HepG2 (cell line): ENCODE measurements at regions not wholly inside any gene's neighbourhood (a gene's known extent, or its start where the extent isn't known, plus 50 kb on each side); places are given as distances from the start of the nearest gene placed in this dataset.

Experiments used
- ATAC-seq: fragments of 200-7000 bp; cut with Tn5 transposase; 3 replicates; pipeline ENCODE4 v1.9.1; 2020; ENCODE audit warnings: mild to moderate bottlenecking, moderate library complexity
- BruUV-seq: library from RNA; stranded (reverse); fragments of 400-500 nt; replicated peaks from 2 replicates; lab custom pipeline; 2021; lab: Mats Ljungman, UMichigan
- CTCF ChIA-PET: fragments of 300-600 bp; formaldehyde crosslinking; extraction: SDS; loops from one replicate; lab custom pipeline; 2021; ENCODE audit warnings: low total read pairs, inconsistent platforms, low intra/inter-chr PET ratio; lab: Yijun Ruan, JAX
- POLR2A ChIA-PET: fragments of 350-600 bp; sonication (Branson Sonifier 250); formaldehyde crosslinking; loops from one replicate; lab custom pipeline; 2020; ENCODE audit warnings: antibody characterized with exemption, inconsistent platforms; lab: Yijun Ruan, JAX
- DNase-seq: peaks from one replicate; pipeline ENCODE4 v3.0.0-alpha.2; 2015; ENCODE audit warnings: low spot score
- FAIRE-seq: peaks from 3 replicates; lab custom pipeline; 2011; peaks lifted over from hg19 to GRCh38; lab: Jason Lieb, UNC
- H2AFZ ChIP-seq: one replicate; pipeline ENCODE4 v1.6.1; 2011; ENCODE audit warnings: low read length, inconsistent platforms
- H3K27ac ChIP-seq: fragments of 300-600 bp; 3 replicates; pipeline ENCODE4 v1.8.0; 2011; ENCODE audit warnings: mixed run types, mild to moderate bottlenecking, mixed read lengths, low read length, inconsistent platforms; ENCODE audit not compliant: insufficient read depth; ENCODE audit errors: extremely low read length
- H3K27me3 ChIP-seq, 2 experiments: fragments of 200-600 bp in 1 of 2; 2 replicates in 1 of 2; 3 replicates in 1 of 2; pipeline versions ENCODE4 v1.6.0 to v1.8.0; 2011; ENCODE audit warnings: low read length in 2 of 2, mild to moderate bottlenecking in 2 of 2, moderate library complexity in 2 of 2, inconsistent platforms in 1 of 2; ENCODE audit not compliant: insufficient read depth in 2 of 2, control insufficient read depth in 1 of 2
- H3K36me3 ChIP-seq, 2 experiments: fragments of 200-600 bp in 1 of 2; replicated peaks in 1 of 2; 2 replicates in 1 of 2; 3 replicates in 1 of 2; pipeline versions ENCODE4 v1.5.1 to v1.8.0; 2011; ENCODE audit warnings: low read length in 2 of 2, inconsistent platforms in 1 of 2; ENCODE audit not compliant: insufficient read depth in 2 of 2, control insufficient read depth in 1 of 2
- H3K4me1 ChIP-seq: 2 replicates; pipeline ENCODE4 v1.5.1; 2012; ENCODE audit warnings: low read length, inconsistent platforms; ENCODE audit not compliant: insufficient read depth
- H3K4me2 ChIP-seq: 2 replicates; pipeline ENCODE4 v1.6.0; 2011; ENCODE audit warnings: low read depth, low read length, inconsistent platforms
- H3K4me3 ChIP-seq, 3 experiments: fragments of 200-600 bp in 1 of 3; sonication (generic), shearing (Covaris generic) in 1 of 3; replicated peaks in 1 of 3; 2 replicates each; pipeline ENCODE4 v1.5.1; 2011 to 2016; ENCODE audit warnings: low read length in 3 of 3, inconsistent platforms in 2 of 3, low read depth in 2 of 3, mild to moderate bottlenecking in 2 of 3, control low read depth in 1 of 3, mixed read lengths in 1 of 3; ENCODE audit not compliant: insufficient read depth in 1 of 3
- H3K79me2 ChIP-seq: one replicate; pipeline ENCODE4 v1.6.1; 2011; ENCODE audit warnings: low read length, inconsistent platforms; ENCODE audit not compliant: insufficient read depth
- H3K9ac ChIP-seq: 2 replicates; pipeline ENCODE4 v1.6.0; 2011; ENCODE audit warnings: mild to moderate bottlenecking, low read depth, low read length, inconsistent platforms; ENCODE audit not compliant: insufficient read depth
- H3K9me3 ChIP-seq: 2 replicates; pipeline ENCODE4 v1.5.1; 2012; ENCODE audit warnings: mild to moderate bottlenecking, low read length
- H4K20me1 ChIP-seq: 2 replicates; pipeline ENCODE4 v1.6.0; 2011; ENCODE audit warnings: inconsistent platforms, mild to moderate bottlenecking, low read length, moderate library complexity; ENCODE audit not compliant: insufficient read depth
- ESRRA ChIP-seq: sonication (generic); formaldehyde crosslinking; IDR thresholded peaks from 2 replicates; pipeline ENCODE4 v1.5.1; 2020; ENCODE audit warnings: mild to moderate bottlenecking, low read depth, missing genetic modification reagents
- HNRNPH1 ChIP-seq: fragments of 200-400 bp; formaldehyde crosslinking; optimal IDR thresholded peaks from 2 replicates; pipeline ENCODE3; 2017; ENCODE audit warnings: mild to moderate bottlenecking, low read depth, low read length
- MYC ChIP-seq: sonication (generic); formaldehyde crosslinking; IDR thresholded peaks from 2 replicates; pipeline ENCODE4 v1.9.0; 2021; ENCODE audit warnings: missing genetic modification reagents, borderline replicate concordance
- NFATC3 ChIP-seq: sonication (generic); formaldehyde crosslinking; IDR thresholded peaks from 2 replicates; pipeline ENCODE4 v1.5.1; 2020; ENCODE audit warnings: mild to moderate bottlenecking, missing genetic modification reagents
- REPIN1 ChIP-seq: sonication (generic); formaldehyde crosslinking; IDR thresholded peaks from 2 replicates; pipeline ENCODE4 v1.8.0; 2022; ENCODE audit warnings: missing genetic modification reagents, low read depth, mild to moderate bottlenecking, borderline replicate concordance
- RFXANK ChIP-seq: IDR thresholded peaks from 2 replicates; pipeline ENCODE4 v1.6.1; 2016
- SMARCE1 ChIP-seq: fragments of 450-650 bp; IDR thresholded peaks from 2 replicates; pipeline ENCODE4 v1.6.1; 2017; ENCODE audit warnings: borderline replicate concordance
- SYNCRIP ChIP-seq: fragments of 200-400 bp; formaldehyde crosslinking; IDR thresholded peaks from 2 replicates; pipeline ENCODE4 v1.6.1; 2018; ENCODE audit warnings: mild to moderate bottlenecking, low read depth, low read length; ENCODE audit not compliant: insufficient read depth
- ZBTB1 ChIP-seq: sonication (generic); formaldehyde crosslinking; IDR thresholded peaks from 2 replicates; pipeline ENCODE4 v1.4.0; 2020; ENCODE audit warnings: missing genetic modification reagents, borderline replicate concordance
- ZFYVE20 ChIP-seq: sonication (generic); formaldehyde crosslinking; IDR thresholded peaks from 2 replicates; pipeline ENCODE4 v1.8.0; 2023; ENCODE audit warnings: low read depth, mild to moderate bottlenecking, moderate library complexity, missing genetic modification reagents, borderline replicate concordance
- WGBS: methylation state at CpG from one replicate; pipeline ENCODE4 v1.1.6; 2017; ENCODE audit warnings: low lambda C conversion rate; 5-methylcytosine and 5-hydroxymethylcytosine counted together
- in situ Hi-C: cut with HindIII; loops from 2 replicates; pipeline ENCODE4 v1.10.0; 2017; ENCODE audit warnings: low pct_unique_long_range_greater_than_20kb; ENCODE audit not compliant: extremely low pct_ligation_motif_present
- intact Hi-C: fragments of 100-400 bp; cut with micrococcal nuclease; formaldehyde crosslinking; loops from one replicate; pipeline ENCODE4 v1.10.0; 2022; ENCODE audit not compliant: unreplicated experiment
- TF ChIP-seq, protein P1 (sequence below): sonication (generic); formaldehyde crosslinking; IDR thresholded peaks from 2 replicates; pipeline ENCODE4 v1.4.0; 2020; ENCODE audit warnings: mild to moderate bottlenecking, missing genetic modification reagents
- TF ChIP-seq, protein P2 (sequence below): sonication (generic); formaldehyde crosslinking; conservative IDR thresholded peaks from 2 replicates; pipeline ENCODE4 v1.8.1; 2023; ENCODE audit warnings: missing genetic modification reagents

DNA sequence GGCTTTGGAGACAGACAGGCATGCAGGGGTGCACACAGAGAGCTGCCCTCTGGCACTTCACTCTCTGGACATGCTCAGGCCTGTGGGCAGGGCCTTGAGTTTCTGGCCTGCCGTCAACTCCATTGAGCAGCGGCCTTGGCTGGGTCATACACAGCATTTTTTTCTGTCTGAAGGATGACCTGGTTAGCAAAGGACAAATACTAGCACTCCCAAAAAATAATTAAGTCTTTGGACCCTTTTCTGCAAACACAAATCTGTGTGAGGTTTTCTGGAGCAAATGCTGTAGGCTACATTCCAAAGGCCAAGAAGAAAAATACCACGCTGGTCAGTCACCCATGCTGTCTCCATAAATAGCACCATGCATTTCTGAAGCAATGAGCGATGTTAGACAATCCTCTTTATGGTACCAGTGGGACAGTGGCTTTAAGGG lies 124.7 kb upstream of the CTAGE1 start:
- in situ Hi-C loops, result no loop called here
- H3K79me2 ChIP-seq, result no peaks in the 10 kb centered on the region
- H3K27ac ChIP-seq, result no peak overlapping the region
- ATAC-seq, result peak; percentile 60
- CTCF ChIA-PET, result no interaction called here
- H3K36me3 ChIP-seq, result no peaks in the 10 kb centered on the region
- BruUV-seq, result no TSS peak
- no peak overlapping the region for H2AFZ ChIP-seq
- 8% methylated on average over 4 of the region's 4 CpGs for WGBS
- peaks cover 0 to 5% of the 10 kb centered on the region in 2 experiments; a peak in 1 of 5 replicates for H3K27me3 ChIP-seq
- H4K20me1 ChIP-seq, result no peaks in the 10 kb centered on the region
- no peak overlapping the region for H3K4me3 ChIP-seq
- no peak for TF ChIP-seq SMARCE1
- TF ChIP-seq ZBTB1 (CRISPR knock-in tag), result no peak
- TF ChIP-seq REPIN1, result no peak
- TF ChIP-seq ZFYVE20 (CRISPR knock-in tag), result no peak
- no peak for TF ChIP-seq RFXANK (CRISPR knock-in tag)
- TF ChIP-seq ESRRA (CRISPR knock-in tag), result no peak
- TF ChIP-seq, protein P1, sequence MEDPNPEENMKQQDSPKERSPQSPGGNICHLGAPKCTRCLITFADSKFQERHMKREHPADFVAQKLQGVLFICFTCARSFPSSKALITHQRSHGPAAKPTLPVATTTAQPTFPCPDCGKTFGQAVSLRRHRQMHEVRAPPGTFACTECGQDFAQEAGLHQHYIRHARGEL, result no peak
- TF ChIP-seq, protein P2, sequence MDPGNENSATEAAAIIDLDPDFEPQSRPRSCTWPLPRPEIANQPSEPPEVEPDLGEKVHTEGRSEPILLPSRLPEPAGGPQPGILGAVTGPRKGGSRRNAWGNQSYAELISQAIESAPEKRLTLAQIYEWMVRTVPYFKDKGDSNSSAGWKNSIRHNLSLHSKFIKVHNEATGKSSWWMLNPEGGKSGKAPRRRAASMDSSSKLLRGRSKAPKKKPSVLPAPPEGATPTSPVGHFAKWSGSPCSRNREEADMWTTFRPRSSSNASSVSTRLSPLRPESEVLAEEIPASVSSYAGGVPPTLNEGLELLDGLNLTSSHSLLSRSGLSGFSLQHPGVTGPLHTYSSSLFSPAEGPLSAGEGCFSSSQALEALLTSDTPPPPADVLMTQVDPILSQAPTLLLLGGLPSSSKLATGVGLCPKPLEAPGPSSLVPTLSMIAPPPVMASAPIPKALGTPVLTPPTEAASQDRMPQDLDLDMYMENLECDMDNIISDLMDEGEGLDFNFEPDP (CRISPR knock-in tag), result no peak
- no peak for TF ChIP-seq NFATC3 (CRISPR knock-in tag)
- no peak for TF ChIP-seq MYC (CRISPR knock-in tag)
- TF ChIP-seq SYNCRIP, result no peak
- TF ChIP-seq HNRNPH1, result no peak
- TF ChIP-seq, all 625 proteins: peak for 0
- Histone ChIP-seq H3K9ac (no peak overlapping the region), H3K9me3 (no peaks in the 10 kb centered on the region), H3K4me1 (peaks cover 8% of the 10 kb centered on the region; the same call in 1 of the 2 replicates), H3K4me2 (no peak overlapping the region)
- peak; percentile 1 for DNase-seq
- POLR2A ChIA-PET, result no interaction called here
- intact Hi-C loops, result no loop called here
- no peak for FAIRE-seq
